ENCODE measurements at regions not wholly inside any gene's neighbourhood (a gene's known extent, or its start where the extent isn't known, plus 50 kb on each side); places are given as distances from the start of the nearest gene placed in this dataset.

DNA sequence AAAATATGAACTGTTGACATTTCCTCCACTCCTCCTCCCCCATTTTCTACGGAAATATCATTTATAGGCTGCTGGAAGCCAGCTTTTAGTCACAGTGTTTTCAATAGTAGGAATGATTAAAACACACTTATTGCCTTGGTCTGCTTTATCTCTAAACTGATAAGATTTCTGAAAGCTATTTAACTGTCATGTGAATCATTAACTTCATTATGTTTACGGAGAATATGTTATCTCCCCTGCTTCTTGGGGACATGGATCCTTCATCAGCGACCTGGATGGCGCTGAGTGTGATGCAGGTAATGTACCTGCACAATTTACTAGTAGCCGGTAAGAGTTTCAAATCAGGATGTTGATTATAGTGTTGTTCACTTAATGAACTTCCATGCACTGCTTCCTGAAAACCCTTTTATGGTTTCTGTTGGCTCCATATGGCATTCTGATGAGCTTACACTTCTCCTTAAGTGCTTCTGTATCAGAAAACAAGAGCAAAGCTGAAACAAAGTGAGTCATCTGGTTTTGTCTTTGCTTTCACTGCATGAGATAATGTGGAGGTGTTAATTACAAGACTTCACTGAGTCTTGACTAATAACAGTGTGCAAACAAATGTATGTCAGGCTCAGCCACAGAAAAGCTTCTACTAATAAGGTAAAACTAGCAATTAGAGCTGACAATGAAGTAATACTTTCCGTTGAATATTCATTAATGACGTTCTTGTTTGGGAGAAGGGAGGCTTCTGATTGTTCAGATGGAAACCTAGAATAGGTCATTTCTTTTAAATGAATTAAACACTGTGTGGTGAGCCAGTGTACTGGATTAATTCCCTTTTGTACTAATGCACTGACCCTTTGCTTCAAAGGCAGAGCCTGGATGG lies 162.4 kb upstream of the ZNF608 start:
- H2BK5ac ChIP-seq (ENCODE audit: low read depth, low read length, poor library complexity) = no peak overlapping the region
- H3K79me2 ChIP-seq (ENCODE audit: control insufficient read depth, insufficient read depth, low read length, poor library complexity) = peaks cover 2% of the 10 kb centered on the region
- H3K4me2 ChIP-seq (ENCODE audit: low read length) = no peak overlapping the region
- H3K27ac ChIP-seq (ENCODE audit: low read depth, low read length) = no peak overlapping the region
- H4K8ac ChIP-seq (ENCODE audit: low read depth, low read length) = no peak overlapping the region
- H3K4ac ChIP-seq (ENCODE audit: low read depth, low read length) = no peak overlapping the region
- H2BK12ac ChIP-seq (ENCODE audit: low read length) = no peak overlapping the region
- no peak overlapping the region for H4K91ac ChIP-seq (ENCODE audit: low read depth, low read length)
- no peak overlapping the region for H2AFZ ChIP-seq (ENCODE audit: insufficient read depth, low read length, poor library complexity)
- no peak overlapping the region for H3K23ac ChIP-seq (ENCODE audit: low read length)
- H2AK5ac ChIP-seq (ENCODE audit: low read length) = no peak overlapping the region
- no peaks in the 10 kb centered on the region for H3K27me3 ChIP-seq (ENCODE audit: insufficient read depth, low read length)
- DNase-seq = peak in 1 of 2 donors; percentile 8
- no peak overlapping the region for H3K18ac ChIP-seq (ENCODE audit: low read length)
- H3K4me1 ChIP-seq (ENCODE audit: control insufficient read depth in 1 of 2, insufficient read depth in 2 of 2, low read length in 2 of 2) = peaks cover 6 to 8% of the 10 kb centered on the region in 2 experiments
- H3K14ac ChIP-seq (ENCODE audit: low read length) = no peak overlapping the region
- no peak overlapping the region for H3K4me3 ChIP-seq (ENCODE audit: low read depth, low read length)
- H3K9me3 ChIP-seq (ENCODE audit: insufficient read depth, low read depth, low read length) = no peaks in the 10 kb centered on the region
- H3K9ac ChIP-seq (ENCODE audit: low read length) = no peak overlapping the region
- no peak overlapping the region for H4K12ac ChIP-seq (ENCODE audit: low read depth, low read length)
- H3K79me1 ChIP-seq (ENCODE audit: low read length) = peaks cover 2% of the 10 kb centered on the region
- no peaks in the 10 kb centered on the region for H3K36me3 ChIP-seq (ENCODE audit: control insufficient read depth in 1 of 2, insufficient read depth in 2 of 2, low read length in 2 of 2)
- H2BK120ac ChIP-seq (ENCODE audit: insufficient read depth, low read length, poor library complexity) = no peak overlapping the region
- no CpG with 5 or more reads among the region's 7 CpGs for WGBS (ENCODE audit: extremely low coverage, insufficient coverage, insufficient read length)

DNA sequence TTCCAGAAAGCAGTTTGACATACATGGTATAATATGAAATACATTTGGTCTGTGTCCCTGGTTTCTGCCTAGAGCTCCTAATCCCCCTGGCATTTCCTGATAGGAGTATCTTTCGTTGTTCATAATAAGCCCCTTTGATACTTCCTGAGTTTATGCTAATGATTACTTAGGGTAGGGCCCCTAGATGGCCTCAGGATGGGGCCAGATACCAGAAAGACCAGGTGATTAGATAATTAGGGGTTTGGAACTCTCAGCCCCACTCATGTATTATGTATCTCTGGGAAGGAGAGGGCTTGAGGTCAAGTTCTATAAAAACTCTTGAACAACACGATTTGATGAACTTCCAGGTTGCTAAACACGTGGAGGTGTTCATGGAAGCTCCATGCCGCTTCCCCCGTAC lies 163.3 kb upstream of the ZNF608 start:
- Histone ChIP-seq H2BK5ac (ENCODE audit: low read depth, low read length, poor library complexity) (no peak overlapping the region), H2BK12ac (ENCODE audit: low read length) (no peak overlapping the region), H3K9ac (ENCODE audit: low read length) (no peak overlapping the region), H3K9me3 (ENCODE audit: insufficient read depth, low read depth, low read length) (no peaks in the 10 kb centered on the region), H3K79me2 (ENCODE audit: control insufficient read depth, insufficient read depth, low read length, poor library complexity) (peaks cover 2% of the 10 kb centered on the region), H2AK5ac (ENCODE audit: low read length) (no peak overlapping the region), H2AFZ (ENCODE audit: insufficient read depth, low read length, poor library complexity) (no peak overlapping the region), H4K12ac (ENCODE audit: low read depth, low read length) (no peak overlapping the region), H3K4me2 (ENCODE audit: low read length) (no peak overlapping the region), H3K4ac (ENCODE audit: low read depth, low read length) (no peak overlapping the region), H3K14ac (ENCODE audit: low read length) (no peak overlapping the region), H3K79me1 (ENCODE audit: low read length) (peaks cover 2% of the 10 kb centered on the region), H3K36me3 (ENCODE audit: control insufficient read depth in 1 of 2, insufficient read depth in 2 of 2, low read length in 2 of 2) (no peaks in the 10 kb centered on the region), H4K8ac (ENCODE audit: low read depth, low read length) (no peak overlapping the region), H3K27me3 (ENCODE audit: insufficient read depth, low read length) (no peaks in the 10 kb centered on the region), H4K91ac (ENCODE audit: low read depth, low read length) (no peak overlapping the region), H3K23ac (ENCODE audit: low read length) (no peak overlapping the region), H3K4me1 (ENCODE audit: control insufficient read depth in 1 of 2, insufficient read depth in 2 of 2, low read length in 2 of 2) (peaks cover 6 to 8% of the 10 kb centered on the region in 2 experiments), H2BK120ac (ENCODE audit: insufficient read depth, low read length, poor library complexity) (no peak overlapping the region), H3K27ac (ENCODE audit: low read depth, low read length) (no peak overlapping the region), H3K18ac (ENCODE audit: low read length) (no peak overlapping the region), H3K4me3 (ENCODE audit: low read depth, low read length) (no peak overlapping the region)
- WGBS (ENCODE audit: extremely low coverage, insufficient coverage, insufficient read length) = no CpG with 5 or more reads among the region's 5 CpGs
- no peak for DNase-seq

DNA sequence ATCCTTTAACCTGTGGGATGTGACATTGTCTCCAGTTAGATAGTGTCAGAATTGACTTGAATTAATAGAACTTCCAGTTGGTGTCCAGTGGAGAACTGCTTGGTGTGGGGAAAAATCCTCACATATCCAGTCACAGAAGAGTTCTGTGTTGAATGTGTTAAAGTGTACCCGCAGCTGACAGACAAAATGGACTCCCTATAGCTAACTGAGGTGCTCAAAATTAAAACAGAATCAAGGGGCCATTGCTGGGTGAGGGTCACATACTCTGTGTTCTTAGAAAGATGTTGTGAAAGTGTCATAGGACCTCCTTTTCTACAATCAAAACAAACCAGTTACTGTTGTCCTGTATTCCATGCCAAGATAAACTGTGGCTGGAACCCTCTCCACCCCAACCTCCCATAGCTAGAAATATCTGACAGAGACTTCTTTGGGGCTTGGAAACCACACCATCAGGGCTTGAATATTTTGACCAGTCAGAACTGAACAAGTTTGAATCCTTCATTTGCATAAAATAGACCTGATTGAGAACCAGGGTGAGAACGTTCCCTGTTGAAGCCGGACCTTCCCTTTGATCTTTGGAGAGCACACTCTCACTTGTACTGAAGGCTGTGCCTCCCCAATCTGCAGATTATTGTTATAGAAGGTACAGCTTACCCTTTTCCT lies 164.0 kb upstream of the ZNF608 start:
- Histone ChIP-seq H2AK5ac (ENCODE audit: low read length) (no peak overlapping the region), H3K27ac (ENCODE audit: low read depth, low read length) (no peak overlapping the region), H3K23ac (ENCODE audit: low read length) (no peak overlapping the region), H3K4me3 (ENCODE audit: low read depth, low read length) (no peak overlapping the region), H3K9me3 (ENCODE audit: insufficient read depth, low read depth, low read length) (no peaks in the 10 kb centered on the region), H3K4me2 (ENCODE audit: low read length) (no peak overlapping the region), H3K9ac (ENCODE audit: low read length) (no peak overlapping the region), H2BK120ac (ENCODE audit: insufficient read depth, low read length, poor library complexity) (no peak overlapping the region), H3K27me3 (ENCODE audit: insufficient read depth, low read length) (no peaks in the 10 kb centered on the region), H3K18ac (ENCODE audit: low read length) (no peak overlapping the region), H4K91ac (ENCODE audit: low read depth, low read length) (no peak overlapping the region), H4K8ac (ENCODE audit: low read depth, low read length) (no peak overlapping the region), H3K36me3 (ENCODE audit: control insufficient read depth in 1 of 2, insufficient read depth in 2 of 2, low read length in 2 of 2) (no peaks in the 10 kb centered on the region), H2BK12ac (ENCODE audit: low read length) (no peak overlapping the region), H2BK5ac (ENCODE audit: low read depth, low read length, poor library complexity) (no peak overlapping the region), H3K79me2 (ENCODE audit: control insufficient read depth, insufficient read depth, low read length, poor library complexity) (peaks cover 2% of the 10 kb centered on the region), H3K79me1 (ENCODE audit: low read length) (peaks cover 2% of the 10 kb centered on the region), H2AFZ (ENCODE audit: insufficient read depth, low read length, poor library complexity) (no peak overlapping the region), H3K14ac (ENCODE audit: low read length) (no peak overlapping the region), H3K4ac (ENCODE audit: low read depth, low read length) (no peak overlapping the region), H4K12ac (ENCODE audit: low read depth, low read length) (no peak overlapping the region), H3K4me1 (ENCODE audit: control insufficient read depth in 1 of 2, insufficient read depth in 2 of 2, low read length in 2 of 2) (peaks cover 6 to 8% of the 10 kb centered on the region in 2 experiments)
- no peak for DNase-seq
- WGBS (ENCODE audit: extremely low coverage, insufficient coverage, insufficient read length) = no CpG with 5 or more reads among the region's 3 CpGs

DNA sequence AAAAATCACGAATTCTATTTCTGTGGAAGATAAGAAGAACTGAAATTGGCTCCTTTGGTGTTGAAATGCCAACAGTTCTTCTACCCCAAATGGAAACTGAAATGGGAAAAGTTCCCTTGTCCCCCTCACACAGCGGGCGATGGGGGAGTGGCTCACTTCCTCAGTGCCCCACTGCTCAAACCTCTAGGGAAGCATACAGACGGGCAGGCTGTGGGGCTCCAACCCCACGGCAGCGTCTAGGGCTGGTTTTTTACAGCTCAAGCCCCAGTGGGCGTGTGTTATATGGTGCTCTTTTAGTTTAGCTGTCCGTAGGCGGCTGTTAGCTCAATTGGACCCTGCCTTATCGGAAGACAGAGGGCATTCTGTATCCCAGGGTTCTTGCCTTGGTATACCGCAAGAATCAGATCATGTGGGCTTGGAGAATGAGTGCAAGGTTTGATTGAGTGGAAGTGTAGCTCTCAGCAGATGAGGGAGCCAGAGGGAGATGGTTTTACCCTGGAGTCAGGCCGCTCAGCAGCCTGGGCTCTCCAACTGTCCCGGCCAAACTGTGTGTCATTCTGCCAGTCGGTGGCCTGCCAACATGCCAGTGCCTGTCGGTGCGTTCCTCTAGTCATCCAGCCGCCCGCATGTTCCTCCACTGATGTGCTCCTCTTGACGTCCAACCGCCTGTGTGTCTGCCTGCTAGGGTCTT lies 166.3 kb upstream of the ZNF608 start:
- Histone ChIP-seq H3K23ac (ENCODE audit: low read length) (no peak overlapping the region), H3K9me3 (ENCODE audit: insufficient read depth, low read depth, low read length) (no peaks in the 10 kb centered on the region), H3K27ac (ENCODE audit: low read depth, low read length) (no peak overlapping the region), H3K4ac (ENCODE audit: low read depth, low read length) (no peak overlapping the region), H2AK5ac (ENCODE audit: low read length) (no peak overlapping the region), H2BK5ac (ENCODE audit: low read depth, low read length, poor library complexity) (no peak overlapping the region), H3K14ac (ENCODE audit: low read length) (no peak overlapping the region), H3K36me3 (ENCODE audit: control insufficient read depth in 1 of 2, insufficient read depth in 2 of 2, low read length in 2 of 2) (no peaks in the 10 kb centered on the region), H3K9ac (ENCODE audit: low read length) (no peak overlapping the region), H3K4me1 (ENCODE audit: control insufficient read depth in 1 of 2, insufficient read depth in 2 of 2, low read length in 2 of 2) (no peaks in the 10 kb centered on the region), H4K12ac (ENCODE audit: low read depth, low read length) (no peak overlapping the region), H2BK12ac (ENCODE audit: low read length) (no peak overlapping the region), H3K18ac (ENCODE audit: low read length) (no peak overlapping the region), H3K79me2 (ENCODE audit: control insufficient read depth, insufficient read depth, low read length, poor library complexity) (no peaks in the 10 kb centered on the region), H3K79me1 (ENCODE audit: low read length) (no peaks in the 10 kb centered on the region), H3K4me3 (ENCODE audit: low read depth, low read length) (no peak overlapping the region), H4K8ac (ENCODE audit: low read depth, low read length) (no peak overlapping the region), H2BK120ac (ENCODE audit: insufficient read depth, low read length, poor library complexity) (no peak overlapping the region), H2AFZ (ENCODE audit: insufficient read depth, low read length, poor library complexity) (no peak overlapping the region), H3K27me3 (ENCODE audit: insufficient read depth, low read length) (no peaks in the 10 kb centered on the region), H3K4me2 (ENCODE audit: low read length) (no peak overlapping the region), H4K91ac (ENCODE audit: low read depth, low read length) (no peak overlapping the region)
- DNase-seq = no peak
- WGBS (ENCODE audit: extremely low coverage, insufficient coverage, insufficient read length) = no CpG with 5 or more reads among the region's 20 CpGs
